B cell (primary cell): ENCODE measurements at regions not wholly inside any gene's neighbourhood (a gene's known extent, or its start where the extent isn't known, plus 50 kb on each side); places are given as distances from the start of the nearest gene placed in this dataset.

Experiments used
- ATAC-seq: fragments of 200-7000 bp; cut with Tn5 transposase; one replicate; pipeline ENCODE4 v1.10.0; 2021; ENCODE audit warnings: low read depth, mild to moderate bottlenecking, moderate number of reproducible peaks, moderate library complexity
- CTCF ChIA-PET: fragments of 350-600 bp; sonication (Branson Sonifier 250); formaldehyde crosslinking; loops from one replicate; lab custom pipeline; 2021; ENCODE audit warnings: antibody characterized with exemption, inconsistent platforms; lab: Charles Lee
- POLR2A ChIA-PET: fragments of 350-600 bp; sonication (Branson Sonifier 250); formaldehyde crosslinking; loops from one replicate; lab custom pipeline; 2021; ENCODE audit warnings: antibody characterized with exemption; lab: Charles Lee
- DNase-seq: peaks from one replicate; pipeline ENCODE4 v3.0.0; 2013
- H2AFZ ChIP-seq: 2 replicates; pipeline ENCODE4 v1.6.1; 2012; ENCODE audit warnings: mild to moderate bottlenecking, low read depth, low read length; ENCODE audit not compliant: insufficient read depth, poor library complexity, severe bottlenecking
- H3K27ac ChIP-seq, 2 donors: 1 replicate in 1 of 2; 2 replicates in 1 of 2; pipeline ENCODE4 v1.5.1; 2012 to 2013; ENCODE audit warnings: low read length in 2 of 2, mild to moderate bottlenecking in 2 of 2, moderate library complexity in 1 of 2
- H3K27me3 ChIP-seq, 4 experiments: fragments of 200-600 bp in 1 of 4; sonication (generic) in 1 of 4; replicated peaks in 1 of 4; 1 replicate in 2 of 4; 2 replicates in 2 of 4; pipeline versions ENCODE4 v1.6.1 to v1.7.0; 2013 to 2016; ENCODE audit warnings: low read length in 3 of 4, mild to moderate bottlenecking in 2 of 4, mixed read lengths in 1 of 4, moderate library complexity in 1 of 4; ENCODE audit not compliant: insufficient read depth in 4 of 4, control insufficient read depth in 3 of 4; ENCODE audit errors: control extremely low read depth in 1 of 4
- H3K36me3 ChIP-seq, 2 experiments: replicated peaks in 1 of 2; 1 replicate in 1 of 2; 2 replicates in 1 of 2; pipeline versions ENCODE4 v1.6.1 to v1.7.1; 2013; ENCODE audit warnings: low read length in 1 of 2; ENCODE audit not compliant: insufficient read depth in 2 of 2, control insufficient read depth in 1 of 2; ENCODE audit errors: control extremely low read depth in 1 of 2, extremely low read depth in 1 of 2
- H3K4me1 ChIP-seq, 2 donors: fragments of 200-600 bp in 1 of 2; sonication (generic) in 1 of 2; 1 replicate in 1 of 2; 2 replicates in 1 of 2; pipeline versions ENCODE4 v1.5.1 to v1.6.1; 2013 to 2017; ENCODE audit warnings: low read length in 2 of 2; ENCODE audit not compliant: control insufficient read depth in 2 of 2, insufficient read depth in 2 of 2
- H3K4me2 ChIP-seq: replicated peaks from 2 replicates; pipeline ENCODE3; 2012; ENCODE audit warnings: mild to moderate bottlenecking, low read depth, low read length; ENCODE audit not compliant: poor library complexity, severe bottlenecking
- H3K4me3 ChIP-seq, 5 experiments: fragments of 200-600 bp in 1 of 5; sonication (generic) in 1 of 5; 1 replicate in 3 of 5; 2 replicates in 2 of 5; pipeline versions ENCODE4 v1.5.1 to v1.7.0; 2011 to 2016; ENCODE audit warnings: low read length in 4 of 5, mild to moderate bottlenecking in 4 of 5, low read depth in 2 of 5, control low read depth in 1 of 5, moderate library complexity in 1 of 5; ENCODE audit not compliant: insufficient read depth in 1 of 5; ENCODE audit errors: control extremely low read depth in 1 of 5, extremely low read depth in 1 of 5
- H3K79me2 ChIP-seq: fragments of 200-600 bp; sonication (generic); one replicate; pipeline ENCODE4 v1.6.0; 2016; ENCODE audit warnings: low read length; ENCODE audit not compliant: control insufficient read depth, insufficient read depth
- H3K9ac ChIP-seq: fragments of 200-600 bp; sonication (generic); 2 replicates; pipeline ENCODE4 v1.6.1; 2017; ENCODE audit warnings: mild to moderate bottlenecking, low read length, moderate library complexity
- H3K9me3 ChIP-seq, 3 donors: one replicate each; pipeline versions ENCODE4 v1.6.1 to v1.7.1; 2013; ENCODE audit warnings: low read length in 2 of 3; ENCODE audit not compliant: control insufficient read depth in 2 of 3, insufficient read depth in 1 of 3; ENCODE audit errors: control extremely low read depth in 1 of 3
- H4K20me1 ChIP-seq: 2 replicates; pipeline ENCODE4 v1.6.0; 2012; ENCODE audit warnings: mild to moderate bottlenecking, low read length; ENCODE audit not compliant: insufficient read depth, control insufficient read depth, poor library complexity, severe bottlenecking
- H3K27ac Mint-ChIP-seq: one replicate; pipeline ENCODE4 v1.8.0; 2021; ENCODE audit warnings: mixed read lengths
- H3K27me3 Mint-ChIP-seq: one replicate; pipeline ENCODE4 v1.8.0; 2021; ENCODE audit warnings: mixed read lengths
- H3K4me1 Mint-ChIP-seq: one replicate; pipeline ENCODE4 v1.8.0; 2021; ENCODE audit warnings: mixed read lengths
- H3K4me3 Mint-ChIP-seq: one replicate; pipeline ENCODE4 v1.8.0; 2021; ENCODE audit warnings: mixed read lengths
- H3K9me3 Mint-ChIP-seq: one replicate; pipeline ENCODE4 v1.8.0; 2022; ENCODE audit warnings: mixed read lengths; ENCODE audit not compliant: insufficient read depth
- EZH2 ChIP-seq: IDR thresholded peaks from 2 replicates; pipeline ENCODE4 v1.6.1; 2012; ENCODE audit warnings: borderline replicate concordance, low read depth, mild to moderate bottlenecking, moderate library complexity, low read length; ENCODE audit not compliant: insufficient read depth, poor library complexity, severe bottlenecking
- WGBS: methylation state at CpG from one replicate; pipeline ENCODE4 v1.1.5; 2013; ENCODE audit warnings: missing lambda C conversion rate; ENCODE audit not compliant: insufficient coverage; 5-methylcytosine and 5-hydroxymethylcytosine counted together
- intact Hi-C: fragments of 100-400 bp; cut with micrococcal nuclease; formaldehyde crosslinking; loops from one replicate; pipeline ENCODE4 v1.10.0; 2022
- TF ChIP-seq, protein P1 (sequence below): fragments of 200-600 bp; IDR thresholded peaks from one replicate; pipeline ENCODE4 v1.8.0; 2022; ENCODE audit warnings: antibody characterized with exemption, mild to moderate bottlenecking

DNA sequence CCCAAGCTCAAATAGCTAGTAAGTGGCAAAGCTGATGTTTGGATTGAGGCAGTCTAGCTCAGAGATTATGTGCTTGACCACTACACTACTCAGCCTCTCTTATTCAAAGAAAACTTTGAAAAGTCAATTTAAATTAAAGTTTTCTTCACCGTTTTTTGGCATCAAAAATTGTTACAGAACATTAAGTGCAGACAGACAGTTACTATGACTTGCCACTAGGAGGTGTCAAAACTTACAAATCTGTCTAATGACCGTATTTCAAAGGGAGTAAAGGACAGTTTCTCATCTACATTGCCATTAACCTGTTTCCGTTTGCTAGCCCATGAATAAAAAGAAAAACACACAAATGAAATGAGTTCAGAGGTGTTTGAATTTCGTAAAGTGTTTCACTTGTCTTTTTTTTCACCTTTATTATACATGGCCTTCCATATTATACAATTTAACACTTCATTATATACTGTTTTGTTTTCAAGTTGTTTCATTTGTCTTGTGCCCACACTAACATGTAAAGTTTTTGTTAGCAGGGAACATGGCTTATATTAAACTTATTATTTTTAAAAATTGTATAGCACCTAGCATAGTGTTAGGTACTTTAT lies 57.4 kb upstream of the MTF2 start:
- peak overlapping the region; percentile 63 for H2AFZ ChIP-seq
- no CpG with 5 or more reads among the region's 4 CpGs for WGBS
- peaks cover 11% of the 10 kb centered on the region for H3K4me1 Mint-ChIP-seq
- DNase-seq (peak; percentile 70), ATAC-seq (peak; percentile 81)
- peak overlapping the region in 1 of 5 experiments; percentile 40 for H3K4me3 ChIP-seq
- no peaks in the 10 kb centered on the region for H3K36me3 ChIP-seq
- TF ChIP-seq EZH2, result no peak
- TF ChIP-seq, protein P1, sequence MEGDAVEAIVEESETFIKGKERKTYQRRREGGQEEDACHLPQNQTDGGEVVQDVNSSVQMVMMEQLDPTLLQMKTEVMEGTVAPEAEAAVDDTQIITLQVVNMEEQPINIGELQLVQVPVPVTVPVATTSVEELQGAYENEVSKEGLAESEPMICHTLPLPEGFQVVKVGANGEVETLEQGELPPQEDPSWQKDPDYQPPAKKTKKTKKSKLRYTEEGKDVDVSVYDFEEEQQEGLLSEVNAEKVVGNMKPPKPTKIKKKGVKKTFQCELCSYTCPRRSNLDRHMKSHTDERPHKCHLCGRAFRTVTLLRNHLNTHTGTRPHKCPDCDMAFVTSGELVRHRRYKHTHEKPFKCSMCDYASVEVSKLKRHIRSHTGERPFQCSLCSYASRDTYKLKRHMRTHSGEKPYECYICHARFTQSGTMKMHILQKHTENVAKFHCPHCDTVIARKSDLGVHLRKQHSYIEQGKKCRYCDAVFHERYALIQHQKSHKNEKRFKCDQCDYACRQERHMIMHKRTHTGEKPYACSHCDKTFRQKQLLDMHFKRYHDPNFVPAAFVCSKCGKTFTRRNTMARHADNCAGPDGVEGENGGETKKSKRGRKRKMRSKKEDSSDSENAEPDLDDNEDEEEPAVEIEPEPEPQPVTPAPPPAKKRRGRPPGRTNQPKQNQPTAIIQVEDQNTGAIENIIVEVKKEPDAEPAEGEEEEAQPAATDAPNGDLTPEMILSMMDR, result peak; percentile 95
- no peaks in the 10 kb centered on the region for H4K20me1 ChIP-seq
- intact Hi-C loops, result loop anchor here (1.0 kb wide), 1 partner anchor 41 kb away; no protein-coding TSS in a partner anchor
- no peak overlapping the region for H3K27ac Mint-ChIP-seq
- peak overlapping the region in 1 of 2 donors; percentile 16 for H3K27ac ChIP-seq
- H3K9ac ChIP-seq, result peak overlapping the region; percentile 26
- H3K27me3 ChIP-seq, result no peaks in the 10 kb centered on the region
- POLR2A ChIA-PET, result no interaction called here
- H3K4me2 ChIP-seq, result peak overlapping the region; percentile 63
- H3K4me3 Mint-ChIP-seq, result peak overlapping the region; percentile 72
- H3K79me2 ChIP-seq, result no peaks in the 10 kb centered on the region
- H3K9me3 ChIP-seq, result no peaks in the 10 kb centered on the region
- peaks cover 10% of the 10 kb centered on the region for H3K27me3 Mint-ChIP-seq
- no peaks in the 10 kb centered on the region for H3K9me3 Mint-ChIP-seq
- peaks cover 8 to 10% of the 10 kb centered on the region in 2 donors for H3K4me1 ChIP-seq
- CTCF ChIA-PET, result interaction anchor here (0.6 to 19.0 kb wide), 18 partner anchors 10 to 273 kb away, joined by 3 to 261 read pairs (median 4); no protein-coding TSS in a partner anchor

DNA sequence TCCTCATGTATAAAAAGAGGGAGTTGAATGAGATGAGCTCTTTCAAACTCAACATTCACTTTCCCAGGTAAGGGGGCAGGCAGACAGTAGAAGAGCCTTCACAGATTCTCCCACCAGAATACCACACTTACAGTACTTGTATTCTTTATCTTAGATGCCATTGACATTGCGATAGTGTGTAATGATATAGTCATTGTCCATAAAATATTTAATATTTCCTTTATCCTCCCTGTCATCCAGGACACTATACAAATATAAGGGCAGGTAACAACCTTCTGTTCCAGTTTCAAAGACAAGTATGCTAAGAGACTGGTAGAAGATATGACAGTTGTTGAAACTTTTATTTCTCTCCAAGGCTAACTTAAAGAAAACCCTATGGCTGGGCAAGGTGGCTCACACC lies 56.5 kb upstream of the MTF2 start:
- peak overlapping the region; percentile 63 for H2AFZ ChIP-seq
- no peaks in the 10 kb centered on the region for H3K27me3 ChIP-seq
- POLR2A ChIA-PET, result no interaction called here
- H3K9ac ChIP-seq, result no peak overlapping the region
- H4K20me1 ChIP-seq, result no peaks in the 10 kb centered on the region
- peak overlapping the region; percentile 63 for H3K4me2 ChIP-seq
- no peak overlapping the region for H3K27ac ChIP-seq
- no peaks in the 10 kb centered on the region for H3K9me3 ChIP-seq
- no peak for TF ChIP-seq EZH2
- TF ChIP-seq, protein P1, result no peak
- intact Hi-C loops, result no loop called here
- H3K4me1 Mint-ChIP-seq, result peaks cover 11% of the 10 kb centered on the region
- DNase-seq (no peak), ATAC-seq (no peak)
- peak overlapping the region; percentile 45 for H3K4me3 Mint-ChIP-seq
- peaks cover 8 to 10% of the 10 kb centered on the region in 2 donors for H3K4me1 ChIP-seq
- no CpG with 5 or more reads among the region's 1 CpG for WGBS
- H3K4me3 ChIP-seq, result no peak overlapping the region
- CTCF ChIA-PET, result interaction anchor here (0.8 to 19.0 kb wide), 6 partner anchors 36 to 607 kb away, joined by 3 to 261 read pairs (median 6); partner anchors contain the start of gene RPL5
- peaks cover 11% of the 10 kb centered on the region for H3K27me3 Mint-ChIP-seq
- H3K79me2 ChIP-seq, result no peaks in the 10 kb centered on the region
- no peak overlapping the region for H3K27ac Mint-ChIP-seq
- no peaks in the 10 kb centered on the region for H3K9me3 Mint-ChIP-seq
- H3K36me3 ChIP-seq, result no peaks in the 10 kb centered on the region
